ENCODE measurements at regions not wholly inside any gene's neighbourhood (a gene's known extent, or its start where the extent isn't known, plus 50 kb on each side); places are given as distances from the start of the nearest gene placed in this dataset.
"Not testable (repeated sequence)": the region's sequence is repeated elsewhere in the genome, so short reads cannot be mapped to it uniquely, and the experiment has no call there.

- 86% methylated on average over 1 of the region's 1 CpG for WGBS
- intact Hi-C loops (cut with DNase I), result no loop called here
Observed at GRCh38 chr11:101262995-101263394, 133.4 kb upstream of the PGR start.

GRCh38 chr11:101262258-101262657 is 132.6 kb upstream of the PGR start:
- Histone ChIP-seq H3K27ac (ENCODE audit: low read length) (no peak overlapping the region), H3K27me3 (ENCODE audit: control insufficient read depth, insufficient read depth) (no peaks in the 10 kb centered on the region), H3K9me3 (ENCODE audit: control insufficient read depth, low read length) (no peaks in the 10 kb centered on the region), H3K4me3 (ENCODE audit: low read length) (no peak overlapping the region), H3K4me1 (ENCODE audit: control insufficient read depth, insufficient read depth, low read length) (no peaks in the 10 kb centered on the region)
- DNase-seq (no peak), ATAC-seq (no peak)
- intact Hi-C loops (cut with DNase I), result no loop called here
- 81% methylated on average over 1 of the region's 1 CpG for WGBS

More at GRCh38 chr11:101262995-101263394, 133.4 kb upstream of the PGR start:
- Histone ChIP-seq H3K27me3 (ENCODE audit: control insufficient read depth, insufficient read depth) (no peaks in the 10 kb centered on the region), H3K4me3 (ENCODE audit: low read length) (no peak overlapping the region), H3K4me1 (ENCODE audit: control insufficient read depth, insufficient read depth, low read length) (no peaks in the 10 kb centered on the region), H3K9me3 (ENCODE audit: control insufficient read depth, low read length) (no peaks in the 10 kb centered on the region), H3K27ac (ENCODE audit: low read length) (no peak overlapping the region)
- no peak for DNase-seq
- ATAC-seq, result no peak

GRCh38 chr11:101255036-101255435 is 125.4 kb upstream of the PGR start:
- H3K27me3 ChIP-seq (ENCODE audit: control insufficient read depth, insufficient read depth), result no peaks in the 10 kb centered on the region
- intact Hi-C loops (cut with DNase I), result no loop called here
- WGBS, result 79% methylated on average over 2 of the region's 2 CpGs

GRCh38 chr11:101254037-101254436 is 124.4 kb upstream of the PGR start:
- no peak overlapping the region for H3K4me3 ChIP-seq (ENCODE audit: low read length)
- intact Hi-C loops (cut with DNase I), result no loop called here
- WGBS, result 60% methylated on average over 1 of the region's 1 CpG

More at GRCh38 chr11:101255036-101255435, 125.4 kb upstream of the PGR start:
- no peak for ATAC-seq
- Histone ChIP-seq H3K27ac (ENCODE audit: low read length) (no peak overlapping the region), H3K9me3 (ENCODE audit: control insufficient read depth, low read length) (no peaks in the 10 kb centered on the region), H3K4me1 (ENCODE audit: control insufficient read depth, insufficient read depth, low read length) (no peaks in the 10 kb centered on the region), H3K4me3 (ENCODE audit: low read length) (no peak overlapping the region)
- no peak for DNase-seq

GRCh38 chr11:101245635-101246034 is 116.0 kb upstream of the PGR start:
- H3K4me1 ChIP-seq (ENCODE audit: control insufficient read depth, insufficient read depth, low read length); H3K27ac ChIP-seq (ENCODE audit: low read length); DNase-seq; H3K9me3 ChIP-seq (ENCODE audit: control insufficient read depth, low read length); H3K27me3 ChIP-seq (ENCODE audit: control insufficient read depth, insufficient read depth); H3K4me3 ChIP-seq (ENCODE audit: low read length); ATAC-seq; intact Hi-C loops (cut with DNase I): not testable (repeated sequence)
- WGBS, result 82% methylated on average over 1 of the region's 1 CpG

More at GRCh38 chr11:101254037-101254436, 124.4 kb upstream of the PGR start:
- Histone ChIP-seq H3K27ac (ENCODE audit: low read length) (no peak overlapping the region), H3K9me3 (ENCODE audit: control insufficient read depth, low read length) (no peaks in the 10 kb centered on the region), H3K4me1 (ENCODE audit: control insufficient read depth, insufficient read depth, low read length) (no peaks in the 10 kb centered on the region), H3K27me3 (ENCODE audit: control insufficient read depth, insufficient read depth) (no peaks in the 10 kb centered on the region)
- DNase-seq, result no peak
- ATAC-seq, result no peak

GRCh38 chr11:101245081-101245480 is 115.5 kb upstream of the PGR start:
- H3K4me1 ChIP-seq (ENCODE audit: control insufficient read depth, insufficient read depth, low read length); H3K27me3 ChIP-seq (ENCODE audit: control insufficient read depth, insufficient read depth); H3K9me3 ChIP-seq (ENCODE audit: control insufficient read depth, low read length); intact Hi-C loops (cut with DNase I); ATAC-seq; DNase-seq; H3K4me3 ChIP-seq (ENCODE audit: low read length); H3K27ac ChIP-seq (ENCODE audit: low read length): not testable (repeated sequence)
- 87% methylated on average over 8 of the region's 8 CpGs for WGBS

GRCh38 chr11:101241160-101241795 is 111.7 kb upstream of the PGR start:
- ATAC-seq (no peak), DNase-seq (peak in 1 of 3 donors; percentile 43)
- H3K4me3 ChIP-seq (ENCODE audit: low read length), result no peak overlapping the region
- H3K9me3 ChIP-seq (ENCODE audit: control insufficient read depth, low read length), result no peaks in the 10 kb centered on the region
- no peak overlapping the region for H3K27ac ChIP-seq (ENCODE audit: low read length)
- intact Hi-C loops (cut with DNase I), result no loop called here
- H3K4me1 ChIP-seq (ENCODE audit: control insufficient read depth, insufficient read depth, low read length), result no peaks in the 10 kb centered on the region
- H3K27me3 ChIP-seq (ENCODE audit: control insufficient read depth, insufficient read depth), result no peaks in the 10 kb centered on the region
- 91% methylated on average over 19 of the region's 19 CpGs for WGBS

- ATAC-seq; H3K4me3 ChIP-seq (ENCODE audit: low read length); H3K4me1 ChIP-seq (ENCODE audit: control insufficient read depth, insufficient read depth, low read length); H3K9me3 ChIP-seq (ENCODE audit: control insufficient read depth, low read length); H3K27ac ChIP-seq (ENCODE audit: low read length); intact Hi-C loops (cut with DNase I); H3K27me3 ChIP-seq (ENCODE audit: control insufficient read depth, insufficient read depth): not testable (repeated sequence)
- 93% methylated on average over 16 of the region's 16 CpGs for WGBS
- DNase-seq, result peak in 1 of 3 donors; percentile 42
Observed at GRCh38 chr11:101231207-101231834, 101.7 kb upstream of the PGR start.

GRCh38 chr11:101226617-101227016 is 97.0 kb upstream of the PGR start:
- ATAC-seq (no peak), DNase-seq (no peak)
- 78% methylated on average over 5 of the region's 5 CpGs for WGBS
- H3K4me3 ChIP-seq (ENCODE audit: low read length), result no peak overlapping the region
- no peaks in the 10 kb centered on the region for H3K4me1 ChIP-seq (ENCODE audit: control insufficient read depth, insufficient read depth, low read length)
- no peaks in the 10 kb centered on the region for H3K27me3 ChIP-seq (ENCODE audit: control insufficient read depth, insufficient read depth)
- no peak overlapping the region for H3K27ac ChIP-seq (ENCODE audit: low read length)
- intact Hi-C loops (cut with DNase I), result no loop called here
- H3K9me3 ChIP-seq (ENCODE audit: control insufficient read depth, low read length), result no peaks in the 10 kb centered on the region

GRCh38 chr11:101224221-101224620 is 94.6 kb upstream of the PGR start:
- ATAC-seq (no peak), DNase-seq (no peak)
- Histone ChIP-seq H3K4me1 (ENCODE audit: control insufficient read depth, insufficient read depth, low read length) (no peaks in the 10 kb centered on the region), H3K27me3 (ENCODE audit: control insufficient read depth, insufficient read depth) (no peaks in the 10 kb centered on the region), H3K27ac (ENCODE audit: low read length) (no peak overlapping the region), H3K9me3 (ENCODE audit: control insufficient read depth, low read length) (no peaks in the 10 kb centered on the region), H3K4me3 (ENCODE audit: low read length) (no peak overlapping the region)
- intact Hi-C loops (cut with DNase I), result no loop called here
- WGBS, result 72% methylated on average over 2 of the region's 2 CpGs

- DNase-seq; H3K4me1 ChIP-seq (ENCODE audit: control insufficient read depth, insufficient read depth, low read length); H3K27ac ChIP-seq (ENCODE audit: low read length); H3K27me3 ChIP-seq (ENCODE audit: control insufficient read depth, insufficient read depth); ATAC-seq; H3K4me3 ChIP-seq (ENCODE audit: low read length); intact Hi-C loops (cut with DNase I); H3K9me3 ChIP-seq (ENCODE audit: control insufficient read depth, low read length): not testable (repeated sequence)
- 54% methylated on average over 2 of the region's 2 CpGs for WGBS
Observed at GRCh38 chr11:101218091-101218490, 88.5 kb upstream of the PGR start.
